GM21390 (cell line): ENCODE measurements at regions not wholly inside any gene's neighbourhood (a gene's known extent, or its start where the extent isn't known, plus 50 kb on each side); places are given as distances from the start of the nearest gene placed in this dataset.
"Not testable (repeated sequence)": the region's sequence is repeated elsewhere in the genome, so short reads cannot be mapped to it uniquely, and the experiment has no call there.

Experiments used
- ATAC-seq: cut with Tn5 transposase; IDR thresholded peaks from one replicate; pipeline ENCODE4 v1.9.1; 2021; ENCODE audit not compliant: unreplicated experiment

DNA sequence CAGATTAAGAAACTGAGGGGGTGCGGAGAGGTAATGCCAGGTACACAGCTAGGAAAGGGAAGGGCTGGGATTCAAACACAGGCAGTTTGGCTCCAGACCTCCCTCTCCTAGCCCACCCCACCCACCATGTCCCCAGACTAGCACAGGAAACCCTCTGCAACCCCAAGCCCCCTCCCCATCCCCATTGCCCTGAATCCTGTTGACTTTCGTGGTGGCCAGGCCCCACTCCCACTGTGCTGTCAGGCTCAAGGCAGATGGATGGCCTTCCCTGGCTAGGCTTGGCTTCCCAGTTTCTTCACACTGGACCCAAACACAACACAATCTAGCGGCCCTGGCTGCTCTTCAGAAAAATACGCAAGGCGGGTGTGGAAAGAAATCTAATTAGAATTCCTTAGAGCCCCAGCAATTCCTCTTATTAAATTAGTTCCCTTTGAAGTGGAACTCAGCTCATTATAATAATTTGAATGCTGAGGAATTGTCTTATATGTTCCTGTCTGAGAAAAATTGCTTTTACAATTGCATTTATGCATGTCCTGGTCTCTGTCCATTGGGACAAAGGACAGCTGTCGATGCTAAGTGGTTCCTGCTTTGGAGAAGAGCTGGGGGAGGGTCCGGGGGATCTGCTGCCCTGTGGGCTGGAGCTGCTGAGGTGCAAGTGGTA lies 97.4 kb downstream of the SYF2 start:
- ATAC-seq: no peak

DNA sequence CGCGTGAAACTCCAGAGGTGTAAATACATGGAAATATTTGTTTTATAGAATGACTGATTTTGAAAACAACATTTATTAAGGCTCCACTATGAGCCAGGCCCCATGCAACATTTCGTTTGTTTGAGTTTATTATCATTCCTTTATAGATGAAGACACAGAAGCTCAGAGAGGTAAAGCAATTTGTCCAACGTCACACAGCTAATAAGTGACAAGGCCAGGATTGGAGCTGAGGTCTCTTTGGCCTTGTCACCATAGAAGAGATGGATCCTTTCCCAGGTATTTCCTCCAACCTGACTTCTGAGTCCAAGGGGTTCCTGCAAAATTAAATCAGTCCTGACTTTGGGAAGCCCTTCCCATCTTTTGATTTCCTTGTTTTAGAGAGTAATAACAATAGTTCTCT lies 98.0 kb downstream of the SYF2 start:
- ATAC-seq: no peak

DNA sequence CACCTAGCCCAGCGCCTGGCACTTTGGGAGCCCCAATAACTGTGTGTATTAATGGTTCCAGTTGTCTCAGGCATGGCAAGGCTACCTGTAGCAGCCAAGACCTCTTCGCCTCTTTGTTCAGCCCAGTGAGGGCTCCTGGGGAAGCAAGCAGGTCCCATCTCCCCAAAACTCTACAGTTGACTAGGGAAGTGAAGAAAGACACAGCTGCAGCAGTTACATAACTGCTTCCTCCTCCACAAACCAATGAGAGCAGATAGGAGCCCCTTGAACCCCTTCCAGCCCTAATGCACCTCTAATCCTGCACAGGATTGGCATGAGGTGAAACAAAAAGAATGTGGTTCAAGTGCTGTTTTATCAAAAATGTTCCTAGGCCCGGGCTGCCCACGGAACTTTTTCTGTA lies 100.5 kb downstream of the SYF2 start:
- no peak for ATAC-seq

GRCh38 chr1:25130895-25131294 lies 101.4 kb downstream of the SYF2 start:
- ATAC-seq: no peak

- ATAC-seq: no peak
Observed at GRCh38 chr1:25129380-25129779, 102.9 kb downstream of the SYF2 start.

DNA sequence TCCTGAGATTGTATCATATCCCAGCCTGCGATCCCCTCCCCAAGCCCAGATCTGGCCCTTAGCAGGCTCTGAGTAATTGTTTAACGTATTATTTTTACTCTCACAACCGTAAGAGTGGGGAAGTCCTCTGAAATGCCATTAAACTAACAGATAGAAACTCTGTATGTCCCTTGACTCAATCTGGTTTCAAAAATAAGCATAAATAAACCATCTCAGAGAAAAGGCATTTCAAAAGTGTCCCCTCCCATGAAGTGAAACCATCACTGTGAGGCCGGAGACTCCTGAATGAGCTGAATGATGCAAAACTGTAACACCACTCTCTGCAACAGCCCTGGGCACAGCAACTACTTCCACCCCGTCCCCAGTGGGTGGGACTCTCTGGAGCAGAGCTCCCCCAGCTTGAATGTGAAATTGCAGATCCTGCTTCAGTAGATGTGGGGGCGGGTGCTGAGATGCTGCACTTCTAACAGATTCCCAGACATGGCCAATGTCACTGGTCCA lies 104.1 kb downstream of the SYF2 start:
- no peak for ATAC-seq

- no peak for ATAC-seq
Observed at GRCh38 chr1:25126562-25126961, 105.7 kb downstream of the SYF2 start.

DNA sequence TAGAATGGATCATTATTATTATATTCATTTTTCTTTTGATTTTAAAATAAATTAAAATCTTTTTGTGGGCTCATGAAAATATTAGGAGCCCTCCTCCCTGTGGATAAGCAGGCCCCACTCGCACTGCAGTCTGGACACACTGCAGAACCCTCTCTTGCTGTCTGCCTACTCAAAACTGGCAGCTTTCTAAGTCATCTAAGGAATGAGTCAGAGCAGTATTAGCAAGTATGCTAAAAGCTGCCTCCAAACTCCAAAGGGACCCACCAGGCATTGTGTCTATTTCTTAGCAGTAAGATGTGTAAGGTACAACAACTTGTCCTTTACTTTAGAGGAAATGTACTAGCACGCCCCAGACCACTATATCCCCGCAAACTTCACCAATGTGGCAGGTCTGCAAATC lies 108.8 kb downstream of the SYF2 start:
- no peak for ATAC-seq

DNA sequence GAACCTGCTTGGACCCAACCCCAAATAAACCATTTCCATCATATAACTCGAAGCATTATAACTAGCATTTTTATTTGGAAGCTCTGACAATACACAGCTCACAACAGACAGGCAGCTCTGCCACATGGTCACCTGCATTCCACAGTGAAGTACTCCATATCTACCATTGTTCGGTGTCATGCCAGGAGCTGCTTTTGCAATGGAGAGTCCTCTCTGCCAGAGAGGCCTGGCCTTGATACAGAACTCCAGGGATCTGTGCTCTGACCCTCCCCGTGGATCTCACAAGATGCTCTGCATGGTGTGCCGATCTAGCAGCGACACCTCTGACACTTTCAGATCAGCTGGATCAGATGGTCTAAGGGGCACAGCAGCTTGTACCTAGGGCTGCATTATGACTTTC lies 109.6 kb downstream of the SYF2 start:
- ATAC-seq: no peak

DNA sequence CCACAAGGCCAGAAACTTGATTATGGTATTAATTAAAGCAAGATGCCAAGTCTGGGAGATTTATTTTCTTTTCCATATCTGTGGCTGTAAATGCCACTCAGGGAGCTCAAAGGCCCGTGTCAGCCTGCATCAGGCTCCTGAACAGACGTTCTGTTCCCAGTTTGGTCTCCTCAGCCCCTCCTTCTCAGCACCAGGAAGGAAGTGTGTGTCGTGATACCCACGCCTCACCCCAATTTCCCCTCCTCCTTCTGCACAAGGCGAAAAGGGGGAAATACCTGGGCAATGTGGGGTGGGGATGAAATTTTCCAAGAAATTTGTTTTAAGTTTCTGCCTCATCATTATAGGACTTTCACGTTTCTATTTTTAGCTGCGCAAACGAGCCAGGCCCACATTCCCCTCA lies 112.0 kb downstream of the SYF2 start:
- no peak for ATAC-seq

GRCh38 chr1:25118546-25118945 lies 113.8 kb downstream of the SYF2 start:
- no peak for ATAC-seq

- ATAC-seq: no peak
Observed at GRCh38 chr1:25117233-25117823, 115.0 kb downstream of the SYF2 start.

GRCh38 chr1:25116832-25117231 lies 115.5 kb downstream of the SYF2 start:
- no peak for ATAC-seq

- not testable (repeated sequence) for ATAC-seq
Observed at GRCh38 chr1:25116117-25116516, 116.2 kb downstream of the SYF2 start.

GRCh38 chr1:25113731-25114130 lies 118.6 kb downstream of the SYF2 start:
- ATAC-seq: no peak

- no peak for ATAC-seq
Observed at GRCh38 chr1:25113086-25113485, 119.2 kb downstream of the SYF2 start.

DNA sequence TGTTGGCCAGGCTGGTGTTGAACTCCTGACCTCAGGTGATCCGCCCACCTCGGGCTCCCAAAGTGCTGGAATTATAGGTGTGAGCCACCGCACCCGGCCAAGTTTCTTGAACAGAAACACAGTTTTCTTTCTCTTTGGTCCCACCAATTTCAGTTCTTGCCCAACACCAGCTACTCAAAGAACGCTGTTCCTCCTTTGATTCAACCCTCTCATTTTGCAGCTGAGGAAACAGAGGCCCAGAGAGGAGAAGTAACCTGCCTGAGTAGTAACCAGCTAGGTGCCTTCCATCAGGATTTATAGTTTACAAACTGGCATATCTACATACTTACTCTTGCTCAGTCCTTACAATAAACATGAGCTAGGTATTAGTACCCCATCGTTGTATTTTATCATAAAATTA lies 119.9 kb downstream of the SYF2 start:
- ATAC-seq: no peak

GRCh38 chr1:25111706-25112105 lies 120.6 kb downstream of the SYF2 start:
- no peak for ATAC-seq

DNA sequence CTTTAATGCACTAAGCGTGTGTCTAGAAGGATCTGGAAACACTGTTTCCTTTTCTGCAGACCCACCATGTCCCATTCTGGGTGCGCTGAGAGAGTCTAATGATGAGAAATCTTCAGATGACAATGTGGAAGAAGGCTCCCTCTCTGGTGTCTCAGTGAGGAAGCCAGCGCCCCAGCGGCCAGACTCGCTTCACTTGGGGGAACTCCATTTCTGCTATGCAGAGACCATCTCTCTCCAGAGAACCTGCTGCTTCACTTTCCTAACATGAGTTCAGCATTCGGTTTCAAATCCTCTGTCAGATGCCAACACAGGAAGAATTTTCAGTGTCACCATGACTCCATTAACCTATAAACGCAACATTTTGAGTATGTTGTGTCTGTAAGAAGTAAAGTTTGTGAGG lies 121.8 kb downstream of the SYF2 start:
- ATAC-seq: no peak

DNA sequence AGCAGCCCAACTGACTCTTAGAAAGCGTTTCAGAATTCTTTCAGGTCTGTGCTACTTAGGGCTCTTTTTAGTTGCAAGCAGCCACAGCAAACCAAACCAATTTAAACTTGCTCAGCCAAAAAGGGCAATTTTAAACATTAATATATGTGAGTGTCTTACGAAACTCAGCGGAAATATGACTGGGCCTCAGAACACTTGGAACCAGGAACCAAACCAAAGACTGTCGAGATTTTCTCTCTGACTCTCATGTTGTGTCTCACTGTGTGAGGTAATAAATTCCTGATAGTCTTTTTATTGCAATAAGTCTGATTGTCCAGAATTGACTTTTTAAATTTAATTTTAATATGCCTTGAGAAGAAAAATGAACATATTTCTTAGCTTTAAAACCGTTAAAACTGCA lies 122.3 kb downstream of the SYF2 start:
- no peak for ATAC-seq

- no peak for ATAC-seq
Observed at GRCh38 chr1:25109531-25109951, 122.8 kb downstream of the SYF2 start.

DNA sequence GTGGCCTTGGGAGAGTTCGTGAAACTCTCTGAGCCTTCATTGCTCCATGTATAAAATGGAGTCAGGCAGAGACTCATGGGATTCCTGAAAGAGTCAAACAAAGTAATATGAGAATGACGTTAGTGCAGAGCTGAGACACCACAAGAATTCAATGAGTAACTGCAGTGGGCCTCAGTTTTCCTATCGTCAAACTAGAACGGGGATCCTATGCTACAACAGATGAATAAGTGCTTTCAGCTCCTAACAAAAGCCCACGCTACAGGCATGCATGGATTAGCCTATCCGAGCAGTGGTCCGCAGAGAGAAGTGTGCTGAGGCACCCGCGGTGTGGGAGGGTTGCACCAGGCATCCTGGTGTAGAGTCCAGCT lies 124.7 kb downstream of the SYF2 start:
- no peak for ATAC-seq
